ENCODE measurements at regions not wholly inside any gene's neighbourhood (a gene's known extent, or its start where the extent isn't known, plus 50 kb on each side); places are given as distances from the start of the nearest gene placed in this dataset.

DNA sequence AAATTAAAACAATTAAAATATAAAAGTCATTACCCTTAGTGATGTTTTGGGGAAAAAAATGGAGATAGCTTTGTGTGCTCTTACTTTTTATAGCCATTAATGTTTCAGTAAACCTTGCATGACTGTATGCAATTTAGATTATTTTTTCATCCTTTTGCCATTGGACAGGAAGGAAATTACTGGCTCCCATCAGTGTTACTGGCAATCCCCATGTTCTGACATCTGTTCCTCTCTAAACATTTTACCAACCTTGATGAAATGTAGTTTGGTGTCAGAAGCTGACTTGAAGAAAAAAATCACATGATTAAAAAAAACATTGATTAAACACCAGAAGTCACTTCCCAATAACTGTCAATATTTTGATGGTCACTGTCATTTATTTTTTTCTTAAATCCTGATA is 52.3 kb upstream of the ZNF536 start:
- Mint-ChIP-seq H3K4me3 (no peak overlapping the region), H3K9me3 (peaks cover 3 to 6% of the 10 kb centered on the region in 2 donors), H3K27ac (no peak overlapping the region), H3K4me1 (no peaks in the 10 kb centered on the region), H3K36me3 (no peaks in the 10 kb centered on the region), H3K27me3 (ENCODE audit: low read depth in 2 of 2) (peaks cover 5 to 8% of the 10 kb centered on the region in 2 donors)
- Histone ChIP-seq H3K27ac (ENCODE audit: low read length) (no peak overlapping the region), H3K27me3 (ENCODE audit: control insufficient read depth, insufficient read depth, low read length) (no peaks in the 10 kb centered on the region), H3K9me3 (ENCODE audit: control insufficient read depth, insufficient read depth, low read length) (no peaks in the 10 kb centered on the region), H3K36me3 (ENCODE audit: control insufficient read depth, insufficient read depth, low read length) (no peaks in the 10 kb centered on the region), H3K4me1 (ENCODE audit: control insufficient read depth, insufficient read depth, low read length) (no peaks in the 10 kb centered on the region), H3K4me3 (ENCODE audit: low read length) (no peak overlapping the region)
- no peak for DNase-seq
- no peak for ATAC-seq
- intact Hi-C loops (cut with micrococcal nuclease), result no loop called here
- no peak for TF ChIP-seq CTCF (IDR thresholded peaks at IDR 0.05)

DNA sequence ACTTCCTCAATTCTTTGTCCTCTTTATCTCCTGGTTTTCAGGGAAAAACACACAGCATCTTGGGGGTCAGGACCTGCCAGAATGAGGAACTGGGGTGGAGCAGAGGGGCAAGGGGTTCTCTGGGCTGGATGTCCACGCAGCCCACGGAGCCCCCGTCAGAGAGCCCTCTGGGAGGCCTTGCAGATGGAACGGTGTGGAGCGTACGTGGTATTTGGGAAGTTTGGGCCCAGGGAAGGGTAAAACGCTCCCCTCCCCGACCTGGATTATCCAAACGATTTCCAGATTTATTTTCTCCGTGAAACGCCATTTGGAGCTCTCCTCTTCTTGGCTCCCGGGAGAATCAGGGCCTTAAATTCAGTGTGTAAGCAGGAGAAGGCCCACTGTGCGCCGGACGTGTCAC is 51.7 kb upstream of the ZNF536 start:
- H3K4me3 Mint-ChIP-seq, result no peak overlapping the region
- peaks cover 5 to 8% of the 10 kb centered on the region in 2 donors for H3K27me3 Mint-ChIP-seq (ENCODE audit: low read depth in 2 of 2)
- Histone ChIP-seq H3K27ac (ENCODE audit: low read length) (no peak overlapping the region), H3K36me3 (ENCODE audit: control insufficient read depth, insufficient read depth, low read length) (no peaks in the 10 kb centered on the region), H3K9me3 (ENCODE audit: control insufficient read depth, insufficient read depth, low read length) (no peaks in the 10 kb centered on the region), H3K27me3 (ENCODE audit: control insufficient read depth, insufficient read depth, low read length) (no peaks in the 10 kb centered on the region), H3K4me1 (ENCODE audit: control insufficient read depth, insufficient read depth, low read length) (no peaks in the 10 kb centered on the region), H3K4me3 (ENCODE audit: low read length) (no peak overlapping the region)
- DNase-seq (no peak), ATAC-seq (no peak)
- no peaks in the 10 kb centered on the region for H3K4me1 Mint-ChIP-seq
- H3K36me3 Mint-ChIP-seq, result no peaks in the 10 kb centered on the region
- H3K27ac Mint-ChIP-seq, result no peak overlapping the region
- WGBS (ENCODE audit: insufficient coverage), result 84% methylated on average over 15 of the region's 15 CpGs
- peaks cover 0 to 4% of the 10 kb centered on the region in 2 donors for H3K9me3 Mint-ChIP-seq
- TF ChIP-seq CTCF (IDR thresholded peaks at IDR 0.05), result no peak
- intact Hi-C loops (cut with micrococcal nuclease), result no loop called here

GRCh38 chr19:30320916-30321315 is 51.3 kb upstream of the ZNF536 start:
- no peak for ATAC-seq
- H3K27me3 ChIP-seq (ENCODE audit: control insufficient read depth, insufficient read depth, low read length), result no peaks in the 10 kb centered on the region
- intact Hi-C loops (cut with micrococcal nuclease), result no loop called here
- no peak overlapping the region for H3K27ac ChIP-seq (ENCODE audit: low read length)
- peaks cover 5 to 8% of the 10 kb centered on the region in 2 donors for H3K27me3 Mint-ChIP-seq (ENCODE audit: low read depth in 2 of 2)
- no peaks in the 10 kb centered on the region for H3K36me3 ChIP-seq (ENCODE audit: control insufficient read depth, insufficient read depth, low read length)
- DNase-seq, result no peak
- no peaks in the 10 kb centered on the region for H3K4me1 ChIP-seq (ENCODE audit: control insufficient read depth, insufficient read depth, low read length)
- no peaks in the 10 kb centered on the region for H3K9me3 ChIP-seq (ENCODE audit: control insufficient read depth, insufficient read depth, low read length)
- WGBS (ENCODE audit: insufficient coverage), result 84% methylated on average over 10 of the region's 11 CpGs
- no peak overlapping the region for H3K27ac Mint-ChIP-seq
- H3K4me3 ChIP-seq (ENCODE audit: low read length), result no peak overlapping the region
- no peak for TF ChIP-seq CTCF (IDR thresholded peaks at IDR 0.05)
- H3K36me3 Mint-ChIP-seq, result no peaks in the 10 kb centered on the region
- peaks cover 0 to 4% of the 10 kb centered on the region in 2 donors for H3K9me3 Mint-ChIP-seq
- H3K4me3 Mint-ChIP-seq, result no peak overlapping the region
- H3K4me1 Mint-ChIP-seq, result no peaks in the 10 kb centered on the region
